HFF-Myc (cell line): ENCODE measurements at regions not wholly inside any gene's neighbourhood (a gene's known extent, or its start where the extent isn't known, plus 50 kb on each side); places are given as distances from the start of the nearest gene placed in this dataset.

Experiments
- DNase-seq: peaks from one replicate; pipeline ENCODE4 v3.0.0-alpha.2; 2011; ENCODE audit warnings: low read depth; ENCODE audit errors: extremely low read depth
- H3K4me3 ChIP-seq: replicated peaks from 2 replicates; pipeline ENCODE4 v1.5.1; 2011; ENCODE audit warnings: low read depth, mild to moderate bottlenecking, control low read depth, low read length
- TF ChIP-seq, protein P1 (sequence below): IDR thresholded peaks from 2 replicates; pipeline ENCODE4 v1.5.1; 2012; ENCODE audit warnings: mild to moderate bottlenecking, low read depth, low read length, control low read depth; ENCODE audit errors: missing control alignments

DNA sequence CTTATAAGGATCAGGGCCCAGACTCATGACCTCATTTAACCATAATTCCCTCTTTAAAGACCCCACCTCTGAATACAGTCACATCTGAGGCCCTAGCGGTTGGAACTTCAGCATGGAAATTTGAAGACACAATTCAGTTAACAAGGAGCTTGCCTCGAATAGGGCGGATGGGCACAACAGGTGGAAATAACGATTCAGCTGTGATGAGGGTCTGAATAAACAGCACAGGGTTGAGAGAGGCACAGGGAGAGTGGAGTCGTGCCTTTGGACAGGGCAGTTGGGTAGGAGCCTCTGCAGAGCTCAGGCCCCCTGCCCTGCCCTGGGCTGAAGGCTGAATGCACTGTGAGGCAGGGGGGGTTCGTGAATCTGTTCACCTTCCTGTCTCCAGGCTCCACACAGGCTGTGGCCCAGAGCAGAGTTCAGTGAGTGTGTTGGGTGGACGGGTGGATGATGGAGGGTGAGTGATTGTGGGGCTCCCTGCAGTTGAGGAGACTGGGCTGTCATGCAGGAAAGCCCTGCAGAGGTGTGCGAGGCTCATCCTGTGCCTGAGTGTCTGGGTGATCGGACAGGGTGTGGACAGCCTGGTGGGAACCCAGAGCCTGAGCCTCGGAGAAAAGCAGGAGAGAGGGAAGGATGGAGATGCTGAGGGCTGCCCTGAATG, 243.1 kb downstream of the FOXD2 start:
- TF ChIP-seq, protein P1, sequence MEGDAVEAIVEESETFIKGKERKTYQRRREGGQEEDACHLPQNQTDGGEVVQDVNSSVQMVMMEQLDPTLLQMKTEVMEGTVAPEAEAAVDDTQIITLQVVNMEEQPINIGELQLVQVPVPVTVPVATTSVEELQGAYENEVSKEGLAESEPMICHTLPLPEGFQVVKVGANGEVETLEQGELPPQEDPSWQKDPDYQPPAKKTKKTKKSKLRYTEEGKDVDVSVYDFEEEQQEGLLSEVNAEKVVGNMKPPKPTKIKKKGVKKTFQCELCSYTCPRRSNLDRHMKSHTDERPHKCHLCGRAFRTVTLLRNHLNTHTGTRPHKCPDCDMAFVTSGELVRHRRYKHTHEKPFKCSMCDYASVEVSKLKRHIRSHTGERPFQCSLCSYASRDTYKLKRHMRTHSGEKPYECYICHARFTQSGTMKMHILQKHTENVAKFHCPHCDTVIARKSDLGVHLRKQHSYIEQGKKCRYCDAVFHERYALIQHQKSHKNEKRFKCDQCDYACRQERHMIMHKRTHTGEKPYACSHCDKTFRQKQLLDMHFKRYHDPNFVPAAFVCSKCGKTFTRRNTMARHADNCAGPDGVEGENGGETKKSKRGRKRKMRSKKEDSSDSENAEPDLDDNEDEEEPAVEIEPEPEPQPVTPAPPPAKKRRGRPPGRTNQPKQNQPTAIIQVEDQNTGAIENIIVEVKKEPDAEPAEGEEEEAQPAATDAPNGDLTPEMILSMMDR = no peak
- DNase-seq = no peak
- no peak overlapping the region for H3K4me3 ChIP-seq

DNA sequence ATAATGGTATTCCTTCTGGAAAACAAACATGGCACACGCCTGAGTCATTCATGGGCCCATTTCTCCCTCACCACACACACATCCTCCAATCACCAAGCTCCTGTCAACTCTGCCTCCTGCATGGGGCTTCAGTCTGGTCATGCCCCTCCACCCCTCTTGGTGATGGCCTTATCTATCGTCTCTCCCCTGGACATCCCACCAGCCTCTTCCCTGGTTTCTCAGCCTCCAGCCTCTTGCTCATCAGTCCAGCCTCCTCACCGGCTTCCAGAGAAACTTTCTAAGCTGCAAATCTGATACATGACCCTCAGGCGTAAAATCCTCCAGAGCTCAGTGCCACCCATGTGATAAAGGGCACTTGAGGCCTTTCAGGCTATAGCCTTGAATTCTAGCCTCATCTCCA, 243.9 kb downstream of the FOXD2 start:
- TF ChIP-seq, protein P1 = no peak
- H3K4me3 ChIP-seq = no peak overlapping the region
- no peak for DNase-seq

DNA sequence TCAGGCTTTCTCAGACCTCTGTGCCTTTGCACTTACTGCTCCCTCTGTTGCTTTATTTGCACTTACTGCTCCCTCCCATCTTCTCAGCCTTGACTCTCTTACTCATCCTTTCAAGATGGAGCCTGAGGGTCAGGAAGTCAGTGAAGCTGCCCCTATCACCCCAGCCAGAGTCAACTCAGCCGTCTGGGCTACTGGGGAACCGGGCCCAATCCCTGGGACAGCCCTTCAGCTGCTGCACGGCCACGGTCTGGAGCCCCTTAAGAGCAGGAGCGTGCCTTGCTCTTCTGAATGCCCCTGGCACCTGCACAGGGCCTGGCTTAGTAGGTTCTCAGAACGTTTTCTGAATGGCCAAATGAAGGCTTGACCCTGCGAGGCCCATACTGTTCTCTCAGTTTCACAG, 244.4 kb downstream of the FOXD2 start:
- TF ChIP-seq, protein P1 = no peak
- no peak overlapping the region for H3K4me3 ChIP-seq
- DNase-seq = no peak

DNA sequence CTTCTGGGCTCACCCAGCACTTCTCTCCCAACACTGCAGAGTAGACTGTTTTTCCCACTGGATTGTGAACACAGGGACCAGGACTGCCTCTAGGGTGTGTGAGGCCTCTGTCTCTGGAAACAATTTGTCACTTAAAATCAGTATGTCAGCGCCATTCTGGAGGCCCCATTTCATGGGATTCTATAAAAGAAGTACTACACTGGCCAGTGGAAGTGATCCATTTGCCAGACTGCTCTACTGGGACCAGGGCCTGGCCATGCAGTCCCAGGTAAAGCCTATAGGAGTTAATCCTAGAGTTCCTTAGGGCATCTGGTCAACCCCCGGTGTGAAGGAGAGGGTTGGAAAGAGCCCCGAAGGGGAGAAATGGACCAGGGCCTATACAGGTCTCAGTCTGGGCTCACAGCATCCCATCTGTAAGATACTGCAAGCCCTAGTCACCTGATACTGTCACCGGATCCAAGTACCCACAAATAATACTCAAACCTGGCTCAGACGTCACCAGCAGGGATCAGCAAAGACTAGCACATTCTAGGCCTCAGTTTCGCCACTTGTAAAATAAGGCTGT, 245.0 kb downstream of the FOXD2 start:
- H3K4me3 ChIP-seq = no peak overlapping the region
- no peak for DNase-seq
- TF ChIP-seq, protein P1 = no peak

DNA sequence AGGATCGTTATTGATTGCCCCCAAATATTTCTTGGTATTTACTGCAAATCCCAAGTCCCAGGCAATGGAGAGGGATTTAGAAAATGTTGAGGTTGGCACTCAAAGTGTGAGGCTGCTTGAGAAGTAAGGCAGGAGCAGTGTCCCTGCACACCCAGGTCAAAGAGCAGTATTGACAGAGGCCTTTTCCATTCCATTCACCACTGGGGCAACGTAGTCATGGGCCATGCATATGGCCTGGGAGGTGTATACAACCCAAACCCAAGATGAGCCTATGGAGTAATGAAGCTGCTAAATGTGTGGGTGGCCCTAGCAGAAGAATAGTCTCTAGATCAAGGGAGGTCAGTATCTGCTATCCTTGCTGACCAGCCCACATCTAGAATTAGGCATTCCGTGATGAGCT, 245.6 kb downstream of the FOXD2 start:
- DNase-seq = no peak
- TF ChIP-seq, protein P1 = no peak
- no peak overlapping the region for H3K4me3 ChIP-seq

DNA sequence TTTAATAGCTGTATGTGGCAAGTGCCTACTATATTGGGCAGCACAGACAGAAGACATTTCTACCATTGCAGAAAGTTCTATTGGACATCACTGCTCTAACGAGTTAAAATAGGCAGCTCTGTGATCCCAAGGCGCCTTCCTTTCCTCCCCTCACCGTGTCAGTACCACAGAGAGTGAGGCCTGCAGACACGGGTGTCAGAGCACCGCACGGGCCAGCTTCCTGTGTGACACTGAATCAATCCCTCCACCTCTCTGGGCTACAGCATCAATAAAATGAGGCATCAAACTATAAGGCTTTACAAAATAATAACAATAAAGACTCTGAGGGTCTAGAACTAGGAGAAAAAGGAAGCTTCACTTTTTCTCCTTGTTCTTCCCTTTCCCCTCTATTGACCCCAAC, 246.7 kb downstream of the FOXD2 start:
- TF ChIP-seq, protein P1 = no peak
- no peak for DNase-seq
- H3K4me3 ChIP-seq = no peak overlapping the region
